Activated CD8-positive, alpha-beta T cell treated with anti-CD3 and anti-CD28 coated beads, Interleukin-2, amount 10 ng/mL, durations not matched to agents 7 days and 5 days (primary cell): ENCODE measurements at regions not wholly inside any gene's neighbourhood (a gene's known extent, or its start where the extent isn't known, plus 50 kb on each side); places are given as distances from the start of the nearest gene placed in this dataset.
"Not testable (repeated sequence)": the region's sequence is repeated elsewhere in the genome, so short reads cannot be mapped to it uniquely, and the experiment has no call there.

Source experiments
- ATAC-seq: fragments of 150-1000 bp; cut with Tn5 transposase; one replicate; pipeline ENCODE4 v1.10.0; 2021; ENCODE audit warnings: moderate library complexity
- CTCF ChIA-PET: fragments of 350-600 bp; sonication (Branson Sonifier 250); formaldehyde crosslinking; loops from one replicate; lab custom pipeline; 2021; ENCODE audit warnings: antibody characterized with exemption; lab: Charles Lee
- POLR2A ChIA-PET: fragments of 350-600 bp; sonication (Branson Sonifier 250); formaldehyde crosslinking; loops from one replicate; lab custom pipeline; 2021; ENCODE audit warnings: antibody characterized with exemption; lab: Charles Lee
- DNase-seq: peaks from one replicate; pipeline ENCODE4 v3.0.0-alpha.2; 2020
- H3K27ac Mint-ChIP-seq: one replicate; pipeline ENCODE4 v1.8.0; 2021; ENCODE audit warnings: mild to moderate bottlenecking, mixed read lengths
- H3K27me3 Mint-ChIP-seq: one replicate; pipeline ENCODE4 v1.8.0; 2021; ENCODE audit warnings: low read depth, mixed read lengths
- H3K36me3 Mint-ChIP-seq: one replicate; pipeline ENCODE4 v1.8.0; 2021; ENCODE audit warnings: low read depth, mixed read lengths
- H3K4me1 Mint-ChIP-seq: one replicate; pipeline ENCODE4 v1.8.0; 2021; ENCODE audit warnings: low read depth, mixed read lengths
- H3K4me3 Mint-ChIP-seq: one replicate; pipeline ENCODE4 v1.8.0; 2021; ENCODE audit warnings: mild to moderate bottlenecking, mixed read lengths
- H3K9me3 Mint-ChIP-seq: one replicate; pipeline ENCODE4 v1.8.0; 2022; ENCODE audit warnings: mixed read lengths; ENCODE audit not compliant: insufficient read depth

DNA sequence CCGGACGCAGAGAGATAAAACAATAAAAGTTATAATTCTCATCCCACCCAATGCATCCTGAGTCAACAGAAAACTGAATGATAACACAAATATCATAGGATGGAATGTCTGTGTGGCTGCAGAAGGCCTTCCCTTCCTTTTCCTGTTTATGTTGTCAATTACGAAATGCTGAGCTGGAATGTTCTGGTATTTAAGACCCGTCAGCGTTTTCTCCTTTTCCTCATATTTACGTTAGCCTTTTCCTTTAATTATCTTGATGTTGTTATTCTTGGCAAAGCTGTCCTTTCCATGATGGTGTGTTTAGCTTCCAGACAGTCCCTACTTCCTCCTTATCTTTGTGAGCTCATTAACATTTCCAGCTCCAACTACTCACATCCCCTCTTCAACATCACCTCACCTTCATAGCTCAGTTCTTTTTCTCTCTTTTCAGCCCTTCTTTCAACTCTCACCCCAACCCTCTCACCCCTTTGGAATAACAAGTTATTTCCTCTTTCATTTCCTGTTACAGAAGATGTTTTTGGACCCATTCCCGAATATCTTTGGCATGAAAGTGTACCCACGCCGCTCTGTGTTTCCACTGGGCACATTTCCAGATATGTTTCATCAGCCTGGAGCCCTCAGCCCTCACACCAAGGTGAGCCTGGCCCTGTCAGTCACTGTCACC is 221.6 kb downstream of the NR2F1-AS1 start:
- DNase-seq (no peak), ATAC-seq (no peak)
- Mint-ChIP-seq H3K27me3 (no peaks in the 10 kb centered on the region), H3K36me3 (no peaks in the 10 kb centered on the region), H3K9me3 (peaks cover 3% of the 10 kb centered on the region), H3K4me1 (no peaks in the 10 kb centered on the region), H3K27ac (no peak overlapping the region), H3K4me3 (no peak overlapping the region)
- CTCF ChIA-PET: no interaction called here
- POLR2A ChIA-PET: no interaction called here

GRCh38 chr5:93358176-93358575 is 222.8 kb downstream of the NR2F1-AS1 start:
- ChIA-PET POLR2A (no interaction called here), CTCF (no interaction called here)
- no peaks in the 10 kb centered on the region for H3K4me1 Mint-ChIP-seq
- H3K36me3 Mint-ChIP-seq: no peaks in the 10 kb centered on the region
- ATAC-seq (no peak), DNase-seq (no peak)
- peaks cover 3% of the 10 kb centered on the region for H3K9me3 Mint-ChIP-seq
- no peak overlapping the region for H3K27ac Mint-ChIP-seq
- H3K4me3 Mint-ChIP-seq: no peak overlapping the region
- no peaks in the 10 kb centered on the region for H3K27me3 Mint-ChIP-seq

DNA sequence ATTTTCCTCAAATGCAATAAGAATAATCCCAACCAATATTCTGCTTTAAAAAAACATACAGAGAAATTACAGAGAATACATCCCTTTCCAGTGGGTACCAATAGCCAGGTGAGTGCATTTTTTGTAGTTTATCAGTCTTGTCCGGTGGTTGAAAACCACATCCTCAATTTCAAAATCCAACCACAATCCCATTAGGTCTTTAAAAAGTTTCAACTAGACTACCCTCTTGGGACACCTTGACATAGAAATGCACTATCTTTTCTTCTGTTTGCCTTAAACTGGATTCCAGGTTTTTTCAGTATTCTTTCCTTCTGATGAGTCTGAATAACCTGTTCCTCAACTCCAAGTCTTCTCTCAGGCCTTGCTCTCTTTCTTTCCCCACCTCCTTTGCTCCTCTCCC is 223.3 kb downstream of the NR2F1-AS1 start:
- peaks cover 3% of the 10 kb centered on the region for H3K9me3 Mint-ChIP-seq
- ATAC-seq: no peak

DNA sequence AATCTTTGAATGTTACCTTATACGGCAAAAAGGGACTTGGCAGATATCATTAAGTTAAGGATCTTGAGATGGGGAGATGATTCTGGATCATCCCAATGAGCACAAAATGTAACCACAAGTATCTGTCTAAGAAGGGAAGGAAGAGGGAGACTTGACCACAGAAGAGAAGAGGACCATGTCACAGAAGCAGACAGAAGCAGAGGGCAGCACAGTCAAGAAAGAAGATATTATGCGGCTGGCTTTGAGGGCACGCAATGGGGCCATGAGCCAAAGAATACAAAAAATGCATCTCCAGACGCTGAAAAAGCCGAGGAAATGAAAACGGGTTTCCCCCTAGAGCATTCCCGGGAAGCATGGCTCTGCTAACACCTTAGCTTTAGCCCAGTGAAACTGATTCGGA is 225.3 kb downstream of the NR2F1-AS1 start:
- Mint-ChIP-seq H3K27me3 (no peaks in the 10 kb centered on the region), H3K4me1 (no peaks in the 10 kb centered on the region), H3K27ac (no peak overlapping the region), H3K36me3 (no peaks in the 10 kb centered on the region), H3K4me3 (no peak overlapping the region), H3K9me3 (peaks cover 3% of the 10 kb centered on the region)
- ChIA-PET CTCF (no interaction called here), POLR2A (no interaction called here)
- no peak for ATAC-seq
- DNase-seq: no peak

More for the DNA sequence above, 223.3 kb downstream of the NR2F1-AS1 start:
- no peak for DNase-seq
- Mint-ChIP-seq H3K4me1 (no peaks in the 10 kb centered on the region), H3K4me3 (no peak overlapping the region), H3K27me3 (no peaks in the 10 kb centered on the region), H3K36me3 (no peaks in the 10 kb centered on the region), H3K27ac (no peak overlapping the region)
- ChIA-PET POLR2A (interaction anchor here (0.5 kb wide), 1 partner anchor 524 kb away, joined by 3 read pairs; no protein-coding TSS in a partner anchor), CTCF (no interaction called here)

DNA sequence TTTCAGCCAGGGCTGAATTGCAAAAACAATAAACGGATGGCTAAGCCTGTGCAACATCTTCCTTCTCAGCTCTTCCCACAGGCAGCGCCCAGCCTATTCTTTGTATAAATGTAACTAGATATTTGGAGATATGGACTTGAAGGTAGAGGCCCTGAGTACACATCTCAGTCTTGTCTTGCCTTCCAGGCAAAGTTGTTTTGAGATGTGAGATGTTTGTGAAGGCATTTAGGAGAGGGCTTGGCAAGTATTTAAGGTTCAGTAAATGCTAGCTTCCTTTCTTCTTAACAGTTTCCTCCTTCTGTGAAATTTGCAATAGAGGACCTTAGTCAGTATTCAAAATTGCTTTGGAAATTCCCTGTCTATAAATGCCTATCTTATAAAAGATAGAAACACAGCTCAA is 228.8 kb downstream of the NR2F1-AS1 start:
- Mint-ChIP-seq H3K27me3 (no peaks in the 10 kb centered on the region), H3K4me3 (no peak overlapping the region), H3K4me1 (no peaks in the 10 kb centered on the region), H3K9me3 (no peaks in the 10 kb centered on the region), H3K36me3 (no peaks in the 10 kb centered on the region), H3K27ac (no peak overlapping the region)
- ChIA-PET CTCF (no interaction called here), POLR2A (no interaction called here)
- DNase-seq (no peak), ATAC-seq (no peak)

- Mint-ChIP-seq H3K4me1 (no peaks in the 10 kb centered on the region), H3K36me3 (no peaks in the 10 kb centered on the region), H3K9me3 (no peaks in the 10 kb centered on the region), H3K27ac (no peak overlapping the region), H3K4me3 (no peak overlapping the region), H3K27me3 (no peaks in the 10 kb centered on the region)
- no peak for DNase-seq
- POLR2A ChIA-PET: no interaction called here
- CTCF ChIA-PET: no interaction called here
- ATAC-seq: no peak
Measured at GRCh38 chr5:93349613-93350012, 231.4 kb downstream of the NR2F1-AS1 start.

- Mint-ChIP-seq H3K27me3 (no peaks in the 10 kb centered on the region), H3K4me3 (no peak overlapping the region), H3K27ac (no peak overlapping the region), H3K4me1 (no peaks in the 10 kb centered on the region), H3K9me3 (no peaks in the 10 kb centered on the region), H3K36me3 (no peaks in the 10 kb centered on the region)
- ChIA-PET CTCF (no interaction called here), POLR2A (no interaction called here)
- DNase-seq (no peak), ATAC-seq (no peak)
Measured at GRCh38 chr5:93348231-93348630, 232.8 kb downstream of the NR2F1-AS1 start.

- DNase-seq, H3K4me1 Mint-ChIP-seq, H3K36me3 Mint-ChIP-seq, H3K27ac Mint-ChIP-seq, POLR2A ChIA-PET, H3K4me3 Mint-ChIP-seq, H3K9me3 Mint-ChIP-seq, H3K27me3 Mint-ChIP-seq, ATAC-seq, CTCF ChIA-PET: not testable (repeated sequence)
Measured at GRCh38 chr5:93346850-93347249, 234.2 kb downstream of the NR2F1-AS1 start.

GRCh38 chr5:93346301-93346700 is 234.7 kb downstream of the NR2F1-AS1 start:
- H3K27ac Mint-ChIP-seq: no peak overlapping the region
- DNase-seq: no peak
- no peaks in the 10 kb centered on the region for H3K9me3 Mint-ChIP-seq
- no peak for ATAC-seq
- no peaks in the 10 kb centered on the region for H3K27me3 Mint-ChIP-seq
- H3K36me3 Mint-ChIP-seq: no peaks in the 10 kb centered on the region
- CTCF ChIA-PET: no interaction called here
- H3K4me3 Mint-ChIP-seq: no peak overlapping the region
- POLR2A ChIA-PET: no interaction called here
- H3K4me1 Mint-ChIP-seq: no peaks in the 10 kb centered on the region

DNA sequence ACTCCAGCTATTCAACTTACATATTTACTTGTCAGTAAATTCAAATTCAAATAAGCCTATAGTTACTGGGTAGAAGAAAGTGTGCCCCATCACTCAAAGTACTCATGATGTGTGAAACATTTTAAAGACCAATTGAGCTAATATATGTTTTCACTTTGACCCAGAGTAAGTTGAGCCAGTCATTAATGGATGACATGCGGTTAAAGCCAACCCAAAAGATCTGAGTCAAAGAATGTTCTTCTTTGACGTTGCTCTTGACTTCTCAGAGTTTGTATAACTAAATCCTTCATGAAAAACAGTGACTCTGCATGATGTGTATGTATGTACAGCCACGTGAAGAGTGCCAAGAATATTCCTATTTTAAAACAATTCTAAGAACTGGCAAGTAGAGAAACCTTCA is 237.4 kb downstream of the NR2F1-AS1 start:
- no peaks in the 10 kb centered on the region for H3K36me3 Mint-ChIP-seq

GRCh38 chr5:93342563-93343061 is 238.4 kb downstream of the NR2F1-AS1 start:
- no peak for DNase-seq
- no peaks in the 10 kb centered on the region for H3K36me3 Mint-ChIP-seq

More for the DNA sequence above, 237.4 kb downstream of the NR2F1-AS1 start:
- Mint-ChIP-seq H3K9me3 (no peaks in the 10 kb centered on the region), H3K27me3 (no peaks in the 10 kb centered on the region), H3K4me3 (no peak overlapping the region), H3K27ac (no peak overlapping the region), H3K4me1 (no peaks in the 10 kb centered on the region)
- CTCF ChIA-PET: no interaction called here
- ATAC-seq: no peak
- POLR2A ChIA-PET: no interaction called here
- DNase-seq: no peak

DNA sequence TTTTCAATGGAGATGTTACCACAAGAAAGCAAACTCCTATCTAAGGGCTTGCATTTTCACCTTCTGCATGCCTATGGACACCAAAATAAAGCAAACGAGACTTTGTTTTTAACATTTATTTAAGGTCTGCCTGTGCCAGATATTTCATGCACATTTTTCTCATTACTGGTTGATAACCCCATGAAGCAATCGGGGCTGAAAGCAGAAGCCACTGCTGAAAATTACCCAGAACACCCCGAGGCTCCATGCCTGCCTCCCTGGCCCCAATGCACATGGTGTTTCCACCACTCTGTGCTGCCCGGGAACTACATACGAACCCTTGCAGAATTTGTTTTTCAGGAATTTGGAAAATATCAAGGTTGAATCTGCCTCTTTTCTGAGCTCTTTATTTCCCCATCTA is 240.1 kb downstream of the NR2F1-AS1 start:
- H3K36me3 Mint-ChIP-seq: no peaks in the 10 kb centered on the region
- no peaks in the 10 kb centered on the region for H3K27me3 Mint-ChIP-seq
- H3K27ac Mint-ChIP-seq: no peak overlapping the region
- ChIA-PET POLR2A (no interaction called here), CTCF (no interaction called here)
- ATAC-seq (no peak), DNase-seq (no peak)
- H3K4me3 Mint-ChIP-seq: no peak overlapping the region
- no peaks in the 10 kb centered on the region for H3K9me3 Mint-ChIP-seq
- H3K4me1 Mint-ChIP-seq: no peaks in the 10 kb centered on the region

More at GRCh38 chr5:93342563-93343061, 238.4 kb downstream of the NR2F1-AS1 start:
- Mint-ChIP-seq H3K4me3 (no peak overlapping the region), H3K9me3 (no peaks in the 10 kb centered on the region), H3K27me3 (no peaks in the 10 kb centered on the region), H3K27ac (no peak overlapping the region), H3K4me1 (no peaks in the 10 kb centered on the region)
- ChIA-PET CTCF (no interaction called here), POLR2A (no interaction called here)
- ATAC-seq: no peak

DNA sequence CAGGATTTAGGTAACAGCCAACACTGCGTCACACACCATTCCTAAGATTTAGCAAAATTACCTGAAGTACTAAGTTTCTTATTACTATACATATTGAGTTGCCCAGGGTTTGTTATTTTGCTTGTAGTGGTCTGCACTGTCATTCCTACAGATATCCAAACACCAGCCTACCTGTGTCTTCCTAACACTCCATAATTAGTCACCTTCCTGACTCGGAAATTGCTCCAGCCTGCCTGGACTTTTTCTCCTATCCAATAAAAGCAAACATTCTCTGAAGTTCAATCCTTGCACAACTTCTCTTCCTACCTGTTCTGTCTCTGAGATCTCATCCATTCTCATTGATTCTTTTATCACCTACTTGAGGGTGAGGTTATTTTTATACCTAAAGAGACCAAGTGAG is 243.9 kb downstream of the NR2F1-AS1 start:
- DNase-seq (no peak), ATAC-seq (no peak)
- ChIA-PET CTCF (no interaction called here), POLR2A (no interaction called here)
- Mint-ChIP-seq H3K27me3 (no peaks in the 10 kb centered on the region), H3K4me1 (no peaks in the 10 kb centered on the region), H3K4me3 (no peak overlapping the region), H3K9me3 (no peaks in the 10 kb centered on the region), H3K36me3 (no peaks in the 10 kb centered on the region), H3K27ac (no peak overlapping the region)
